Stimulated activated CD4-positive, alpha-beta T cell treated with anti-CD3 and anti-CD28 coated beads, TNF-alpha, amount 100 ng/mL, for 24 hours (primary cell): ENCODE measurements at regions not wholly inside any gene's neighbourhood (a gene's known extent, or its start where the extent isn't known, plus 50 kb on each side); places are given as distances from the start of the nearest gene placed in this dataset.

Experiments used
- DNase-seq, 3 experiments: peaks; one replicate each; pipeline ENCODE4 v3.0.0-alpha.2; 2020; ENCODE audit warnings: low read depth in 3 of 3

DNA sequence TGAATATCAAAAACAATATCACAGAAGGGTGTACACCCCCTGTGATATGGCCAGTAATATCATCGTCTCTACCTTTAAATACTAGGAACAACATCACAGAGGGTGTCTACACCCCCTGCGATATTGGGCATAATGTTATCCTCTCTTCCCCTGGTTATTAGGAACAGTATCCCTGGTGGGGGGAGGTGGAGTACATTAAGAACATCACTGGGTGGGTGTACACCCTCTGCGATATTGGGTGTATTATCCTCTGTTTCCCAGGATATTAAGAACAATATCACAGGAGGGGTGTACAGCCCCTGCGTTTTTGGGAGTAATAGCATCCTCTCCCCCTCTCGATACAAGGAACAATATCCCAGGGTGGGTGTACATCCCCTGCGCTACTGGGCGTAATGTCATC is 1932.8 kb downstream of the SUCLG1 start:
- DNase-seq, result no peak

DNA sequence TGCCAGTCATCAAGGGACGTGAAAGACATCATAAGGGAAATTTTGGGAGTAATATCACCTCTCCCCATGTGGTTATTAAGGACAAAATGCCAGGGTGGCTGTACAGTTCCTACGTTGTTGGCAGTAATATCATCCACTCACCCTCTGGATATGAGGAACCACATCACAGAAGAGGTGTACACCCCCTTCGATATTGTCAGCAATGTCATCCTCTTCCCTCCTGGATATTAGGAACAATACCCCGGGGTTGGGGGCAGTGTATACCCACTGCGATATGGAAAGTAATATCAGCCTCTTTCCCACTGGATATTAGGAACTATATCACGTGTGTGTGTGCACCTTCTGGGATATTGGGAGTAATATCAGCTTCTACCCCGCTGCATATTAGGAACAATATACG is 1933.3 kb downstream of the SUCLG1 start:
- no peak for DNase-seq

DNA sequence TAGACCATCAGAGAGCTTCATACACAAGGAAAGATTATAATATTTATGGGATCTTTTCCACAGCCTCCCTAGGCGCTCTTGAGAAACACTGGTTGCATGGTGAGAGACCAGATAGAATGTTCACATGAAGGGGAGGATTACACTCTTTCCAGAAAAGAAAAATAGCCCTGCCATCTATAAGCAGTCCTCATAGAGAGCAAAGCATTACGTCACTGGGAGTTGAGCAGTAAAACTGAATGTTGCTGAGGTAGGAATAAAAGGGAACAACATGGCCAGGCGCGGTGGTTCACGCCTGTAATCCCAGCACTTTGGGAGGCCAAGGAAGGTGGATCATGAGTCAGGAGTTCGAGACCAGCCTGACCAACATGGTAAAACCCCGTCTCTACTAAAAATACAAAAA is 1934.3 kb downstream of the SUCLG1 start:
- no peak for DNase-seq

DNA sequence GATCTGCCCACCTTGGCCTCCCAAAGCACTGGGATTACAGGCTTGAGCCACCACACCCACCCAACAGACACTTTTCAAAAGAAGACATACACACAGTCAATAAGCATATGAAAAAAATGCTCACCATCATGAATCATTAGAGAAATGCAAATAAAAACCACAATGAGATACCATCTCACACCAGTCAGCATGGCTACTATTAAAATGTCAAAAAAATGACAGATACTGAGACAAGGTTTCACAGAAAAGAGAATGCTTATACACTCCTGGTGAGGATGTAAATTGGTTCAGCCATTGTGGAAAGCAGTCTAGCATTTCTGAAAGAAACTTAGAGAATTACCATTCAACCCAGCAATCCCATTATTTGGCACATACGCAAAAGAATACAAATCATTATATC is 1947.2 kb downstream of the SUCLG1 start:
- no peak for DNase-seq

DNA sequence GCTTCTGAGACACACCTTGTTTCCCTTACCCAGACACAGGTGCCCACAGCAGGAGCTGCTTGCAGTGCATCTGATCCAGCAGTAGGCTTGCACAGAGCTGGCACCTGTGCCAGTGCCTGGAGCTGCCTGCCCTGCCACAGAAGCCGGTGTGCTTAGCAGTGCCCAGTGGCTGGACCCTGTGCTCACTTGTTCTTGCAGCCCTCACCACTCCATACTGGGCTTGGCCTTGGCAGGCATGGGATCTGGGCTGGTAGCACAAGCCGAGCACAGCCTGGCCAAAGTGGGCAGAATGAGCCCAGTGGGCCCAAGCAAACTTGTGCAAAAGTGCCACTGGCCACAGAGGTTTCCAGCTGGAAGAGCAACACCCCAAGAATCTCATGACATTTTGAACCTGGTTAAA is 1950.4 kb downstream of the SUCLG1 start:
- DNase-seq, result no peak

DNA sequence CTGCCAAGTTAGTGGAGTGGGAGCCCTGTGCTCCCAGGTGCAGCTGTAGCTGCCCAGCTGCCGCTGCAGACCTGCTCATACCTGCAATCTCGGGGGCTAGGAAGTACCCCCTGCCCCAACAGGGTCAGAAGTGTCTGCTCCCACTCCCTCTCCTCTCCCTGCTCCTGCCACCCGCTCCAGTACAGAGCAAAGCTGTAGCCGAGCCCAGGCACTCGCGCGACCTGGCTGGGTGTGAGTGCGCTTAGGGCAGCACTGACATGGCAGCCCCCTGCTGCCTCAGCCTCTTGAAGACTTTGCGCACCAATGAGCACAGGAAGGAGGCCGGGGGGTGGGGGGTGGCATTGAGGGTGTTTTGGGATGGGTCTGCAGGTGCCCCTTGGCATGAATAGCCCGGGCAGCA is 1951.4 kb downstream of the SUCLG1 start:
- DNase-seq, result no peak

DNA sequence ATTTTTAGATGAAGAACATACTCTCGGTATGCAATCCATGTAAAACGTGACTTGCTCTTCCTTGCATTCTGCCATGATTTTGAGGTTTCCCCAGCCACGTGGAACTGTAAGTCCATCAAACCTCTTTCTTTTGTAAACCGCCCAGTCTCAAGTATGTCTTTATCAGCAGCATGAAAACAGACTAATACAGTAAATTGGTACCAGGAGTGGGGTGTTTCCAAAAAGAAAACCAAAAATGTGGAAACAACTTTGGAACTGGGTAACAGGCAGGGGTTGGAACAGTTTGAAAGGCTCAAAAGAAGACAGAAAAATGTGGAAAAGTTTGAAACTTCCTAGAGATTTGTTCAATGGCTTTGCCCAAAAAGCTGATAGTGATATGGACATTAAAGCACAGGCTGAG is 1957.9 kb downstream of the SUCLG1 start:
- no peak for DNase-seq

DNA sequence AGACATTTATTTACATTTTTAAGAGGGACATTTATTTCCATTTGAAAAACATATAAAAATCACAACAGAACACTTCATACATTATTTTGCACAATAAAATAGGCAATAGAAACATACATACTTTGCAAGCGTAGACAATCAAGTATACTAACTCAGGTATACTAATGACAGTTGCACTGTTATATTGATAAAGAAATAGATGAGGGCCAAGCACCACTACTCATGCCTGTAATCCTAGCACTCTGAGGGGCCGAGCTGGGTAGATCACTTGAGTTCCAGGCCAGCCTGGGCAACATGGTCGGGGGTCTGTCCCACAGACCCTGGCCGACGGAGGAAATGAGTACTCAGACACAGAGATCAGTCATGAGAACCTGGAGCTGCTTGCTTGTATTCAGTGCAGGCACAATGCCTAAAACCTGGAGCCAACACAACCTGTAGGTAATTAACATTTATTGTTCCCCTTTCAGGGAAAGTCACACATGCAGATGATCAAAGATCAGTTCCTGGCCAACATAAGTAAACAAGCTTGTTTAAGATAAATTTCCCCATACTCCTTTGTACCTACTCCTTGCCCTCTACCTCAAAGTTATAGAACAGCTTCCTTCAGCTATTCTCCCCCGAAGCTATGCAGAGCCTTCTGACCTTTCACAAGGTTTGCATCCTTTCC is 1960.2 kb downstream of the SUCLG1 start:
- DNase-seq, result no peak

DNA sequence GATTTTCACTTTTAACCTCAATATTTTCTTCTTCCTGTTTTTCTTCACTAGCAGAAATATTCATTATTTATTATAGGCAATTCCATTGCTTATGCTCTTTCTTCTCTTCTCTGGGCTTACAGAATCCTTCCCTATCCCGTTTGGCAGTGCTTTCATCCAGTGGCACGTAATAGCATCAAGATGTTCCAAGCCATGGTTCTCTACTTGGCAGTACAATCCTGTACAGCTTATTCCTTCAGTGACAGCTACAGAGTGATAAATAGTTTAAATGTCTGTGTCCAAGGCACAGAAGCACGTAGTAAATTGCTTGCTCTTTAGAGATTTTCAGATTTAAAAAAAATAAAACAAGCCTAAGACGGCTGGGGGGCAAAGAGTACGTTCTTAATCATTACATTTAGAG is 1964.3 kb downstream of the SUCLG1 start:
- DNase-seq, result no peak

DNA sequence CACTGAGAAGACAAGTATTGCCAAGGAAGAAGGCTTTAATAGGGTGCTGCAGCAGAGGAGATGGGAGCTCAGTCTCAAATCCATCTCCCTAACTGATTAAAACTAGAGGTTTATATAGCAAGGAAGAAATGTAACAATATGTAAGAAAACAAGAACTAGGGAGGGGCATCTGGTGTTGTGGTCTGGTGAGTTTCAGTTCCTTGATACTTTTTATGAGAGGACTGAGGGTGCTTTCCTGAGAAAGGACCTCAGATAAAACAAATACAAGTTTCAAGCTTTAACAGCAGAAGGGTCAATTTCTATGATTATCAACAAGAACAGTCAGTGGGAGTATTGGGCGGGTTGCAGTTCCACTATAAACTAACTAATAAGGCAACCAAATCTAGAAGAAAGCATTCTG is 1967.5 kb downstream of the SUCLG1 start:
- DNase-seq, result no peak

DNA sequence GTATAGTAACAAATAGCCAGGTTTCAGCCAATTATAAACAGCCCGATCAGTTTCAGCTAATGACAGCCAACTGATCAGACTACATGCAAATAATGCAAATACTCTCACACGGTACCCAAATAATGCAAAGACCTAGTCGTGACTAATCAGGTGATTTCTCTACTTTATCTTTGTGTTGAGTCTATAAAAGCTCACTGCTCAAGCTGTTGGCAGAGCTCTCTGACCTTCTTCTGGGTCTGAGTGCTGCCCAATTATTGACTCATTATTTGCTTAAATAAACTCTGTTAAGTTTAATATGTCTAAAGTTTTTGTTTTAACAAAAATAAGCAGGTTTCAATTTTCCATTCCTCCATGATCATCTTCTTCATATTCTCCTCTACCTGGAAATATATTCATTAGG is 1971.7 kb downstream of the SUCLG1 start:
- DNase-seq, result no peak

DNA sequence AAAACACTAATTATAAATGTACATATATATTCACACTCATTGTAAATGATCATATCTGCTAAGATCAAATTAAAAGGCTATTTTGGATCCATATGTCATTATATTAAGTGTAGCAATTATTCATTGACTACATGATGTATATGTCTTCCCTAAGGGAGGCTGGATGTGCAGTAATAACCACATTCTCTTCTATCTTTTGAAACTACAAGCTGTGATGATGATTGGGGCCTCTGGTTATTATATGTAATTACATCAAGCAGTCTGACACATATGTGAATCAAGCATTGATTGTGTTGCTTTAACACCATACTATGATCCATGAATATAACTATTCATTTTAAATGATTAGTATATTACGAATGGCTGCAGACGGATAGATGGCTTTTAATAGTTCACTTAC is 1973.4 kb downstream of the SUCLG1 start:
- no peak for DNase-seq

DNA sequence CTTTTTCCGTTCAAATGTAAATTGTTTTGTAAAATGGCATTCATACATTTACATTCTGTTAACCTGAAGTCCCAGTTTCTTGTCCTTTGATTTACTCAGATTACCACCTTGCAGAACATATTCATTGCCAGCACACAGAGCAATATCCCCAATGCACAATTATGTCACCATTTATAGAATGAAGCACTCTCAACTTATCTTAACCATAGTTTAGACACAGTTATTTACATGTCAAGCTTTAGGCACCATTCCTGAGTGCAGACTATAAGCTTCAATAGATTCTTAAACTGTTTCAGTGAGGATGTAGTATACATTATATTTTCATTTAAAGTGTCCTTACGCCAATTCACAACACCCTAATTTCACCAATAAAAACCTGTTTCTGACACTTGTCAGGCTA is 1977.9 kb downstream of the SUCLG1 start:
- DNase-seq, result no peak

DNA sequence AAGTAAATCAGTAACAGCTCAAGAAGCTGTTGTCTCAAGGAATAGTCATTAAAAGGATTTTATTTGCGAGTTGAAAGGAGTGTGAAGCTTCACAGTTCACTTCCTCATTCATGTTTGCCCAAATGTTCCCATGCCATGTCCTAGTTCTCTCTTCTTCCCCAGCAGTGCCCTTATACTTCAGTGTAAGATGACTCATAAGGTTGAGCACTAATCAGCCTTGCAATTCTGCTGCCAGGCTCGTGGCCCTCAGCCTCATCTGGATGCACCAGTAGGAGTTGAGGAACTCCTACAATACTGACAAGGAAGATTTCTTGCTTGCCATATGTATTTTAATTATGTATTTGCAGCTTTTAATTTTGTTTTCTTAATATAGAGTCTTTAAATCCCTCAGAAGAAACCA is 1980.4 kb downstream of the SUCLG1 start:
- no peak for DNase-seq

DNA sequence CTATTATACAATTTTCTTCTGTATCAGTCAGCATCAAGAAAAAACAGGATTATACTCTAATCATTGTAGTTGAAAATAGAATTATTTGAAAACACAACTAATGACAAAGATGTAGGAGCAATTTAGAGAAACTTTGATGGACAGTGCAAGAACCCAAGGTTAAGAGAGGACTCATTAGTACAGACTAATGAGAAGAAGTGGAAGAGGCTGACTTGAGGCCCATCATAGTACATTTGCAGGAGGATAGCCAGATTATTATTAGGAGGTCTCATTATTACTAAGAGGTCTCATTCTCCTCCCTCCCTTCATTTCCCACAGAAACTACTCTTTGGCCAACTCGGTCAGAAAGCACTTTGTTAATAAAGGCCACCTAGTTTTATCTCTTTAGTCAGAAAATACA is 1983.0 kb downstream of the SUCLG1 start:
- DNase-seq, result no peak

DNA sequence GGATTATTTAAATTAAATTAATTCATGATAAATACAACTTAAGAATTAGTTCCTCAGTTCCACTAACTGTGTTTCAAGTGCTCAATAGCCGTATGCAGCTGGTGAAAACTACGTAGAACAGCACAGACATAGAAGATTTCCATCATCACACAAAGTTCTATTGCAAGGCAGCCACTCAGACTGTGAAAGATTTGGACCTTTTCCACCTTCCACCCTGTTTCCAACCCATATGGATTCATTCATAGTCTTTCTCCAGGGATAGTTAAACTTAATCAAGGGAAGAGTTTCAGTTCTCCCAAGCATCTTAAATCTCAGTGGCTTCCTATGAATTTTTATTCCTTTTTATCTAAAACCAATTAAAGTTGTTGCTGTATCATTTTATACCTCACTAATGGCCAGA is 2030.8 kb downstream of the SUCLG1 start:
- no peak for DNase-seq

DNA sequence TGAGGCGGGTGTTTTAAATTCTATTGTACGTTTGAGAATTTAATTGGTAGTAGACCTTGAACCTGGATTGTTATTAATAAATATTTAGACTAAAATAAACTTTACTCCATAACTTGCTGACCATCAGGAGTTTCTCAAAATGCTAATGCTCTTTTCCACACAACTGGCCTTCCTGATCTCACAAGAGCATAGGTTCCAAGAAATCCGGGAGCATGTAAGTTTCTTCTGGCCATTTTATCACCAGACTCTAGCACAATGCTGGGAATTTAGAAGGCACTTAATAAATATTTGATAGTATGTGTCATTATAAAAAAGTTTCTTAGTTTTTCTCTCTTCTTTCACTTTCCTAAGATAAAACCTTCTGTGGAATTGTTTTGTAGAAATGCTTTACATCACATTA is 2047.1 kb downstream of the SUCLG1 start:
- no peak for DNase-seq

DNA sequence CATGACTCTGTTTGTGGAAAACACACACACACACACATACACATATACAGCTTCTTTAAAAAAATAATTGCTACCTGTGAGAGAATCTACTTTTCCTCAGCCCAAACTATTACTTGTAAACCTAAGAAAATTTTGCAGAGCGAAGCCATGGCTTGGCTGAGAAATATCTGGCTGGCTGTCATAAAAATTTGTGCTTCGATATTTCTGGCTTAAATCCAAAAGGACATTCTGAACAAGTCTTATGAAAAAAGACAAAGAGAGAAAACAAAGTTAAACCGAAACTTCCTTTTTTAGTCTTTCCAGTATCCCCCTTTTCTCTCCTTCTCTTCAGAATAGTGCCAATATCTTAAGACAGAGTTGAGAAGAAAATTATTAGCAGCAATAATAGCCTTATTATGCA is 2048.0 kb downstream of the SUCLG1 start:
- DNase-seq, result no peak

DNA sequence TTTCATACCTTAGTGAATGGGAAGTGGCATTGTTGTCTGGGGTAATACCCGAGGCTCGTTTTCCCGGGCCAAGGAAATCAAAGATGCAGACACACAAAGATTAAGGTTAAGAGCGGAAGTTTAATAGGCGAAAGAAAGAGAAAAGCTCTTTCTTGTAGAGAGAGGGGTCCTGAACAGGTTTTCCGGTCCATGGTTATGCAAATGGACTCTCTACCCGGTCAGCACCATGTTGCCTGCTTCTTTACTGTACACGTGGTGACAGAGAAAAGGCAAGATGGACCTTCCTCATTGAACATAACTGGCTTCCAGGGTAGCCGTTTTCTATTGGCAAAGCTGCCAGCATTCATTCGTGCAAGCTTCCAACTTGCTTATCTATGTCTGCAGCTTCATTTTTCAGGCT is 2063.5 kb downstream of the SUCLG1 start:
- no peak for DNase-seq

DNA sequence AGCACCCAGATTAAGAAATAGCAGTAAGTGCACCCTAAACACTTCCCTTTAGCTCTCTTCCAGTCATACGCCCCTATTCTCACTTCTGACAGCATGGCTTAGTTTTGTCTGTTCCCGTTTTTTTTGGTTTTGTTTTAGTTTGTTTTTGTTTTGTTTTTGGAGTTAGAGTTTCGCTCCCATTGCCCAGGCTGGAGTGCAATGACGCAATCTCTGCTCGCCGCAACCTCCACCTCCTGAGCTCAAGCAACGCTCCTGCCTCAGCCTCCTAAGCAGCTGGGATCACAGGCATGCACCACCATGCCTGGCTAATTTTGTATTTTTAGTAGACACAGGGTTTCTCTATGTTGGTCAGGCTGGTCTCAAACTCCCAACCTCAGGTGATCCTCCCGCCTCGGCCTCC is 2067.7 kb downstream of the SUCLG1 start:
- DNase-seq, result no peak

DNA sequence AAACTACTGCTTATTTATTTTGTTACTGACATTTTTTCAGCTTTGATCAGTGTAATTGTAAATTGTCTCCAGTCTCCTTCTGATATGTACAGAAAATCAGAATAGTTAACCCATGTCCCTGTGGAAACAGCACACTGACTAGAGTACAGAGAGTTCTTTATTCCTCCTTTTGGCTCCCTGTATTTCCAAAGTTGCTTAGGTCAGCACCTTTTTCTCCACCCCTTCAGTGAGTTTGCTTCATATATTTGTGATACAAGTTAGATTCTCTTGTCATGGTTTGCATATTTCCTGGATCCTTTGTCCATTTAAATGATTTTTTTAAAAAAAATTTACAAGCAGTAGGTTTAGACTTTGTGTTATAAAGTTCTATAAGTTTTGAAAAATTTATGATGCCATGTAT is 2051.1 kb upstream of the LRRTM1 start:
- DNase-seq, result no peak

DNA sequence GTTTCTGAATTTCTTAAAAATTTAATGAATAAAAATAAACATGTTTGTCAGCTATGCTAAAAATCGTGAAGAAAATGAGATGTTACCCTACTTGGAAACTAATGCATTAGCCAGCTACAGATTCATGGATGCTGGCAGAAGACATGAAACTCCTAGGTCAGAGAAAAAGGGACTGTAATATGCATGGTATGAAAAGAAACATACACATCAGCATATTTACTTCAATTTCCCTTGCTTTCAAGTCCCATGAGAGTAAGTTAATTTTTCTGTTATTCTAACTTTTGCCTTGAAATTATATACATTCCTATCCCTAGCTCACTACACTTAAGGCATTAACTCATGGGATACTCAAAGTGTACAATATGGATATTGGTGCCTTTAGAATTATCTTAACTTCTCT is 2041.4 kb upstream of the LRRTM1 start:
- DNase-seq, result no peak

DNA sequence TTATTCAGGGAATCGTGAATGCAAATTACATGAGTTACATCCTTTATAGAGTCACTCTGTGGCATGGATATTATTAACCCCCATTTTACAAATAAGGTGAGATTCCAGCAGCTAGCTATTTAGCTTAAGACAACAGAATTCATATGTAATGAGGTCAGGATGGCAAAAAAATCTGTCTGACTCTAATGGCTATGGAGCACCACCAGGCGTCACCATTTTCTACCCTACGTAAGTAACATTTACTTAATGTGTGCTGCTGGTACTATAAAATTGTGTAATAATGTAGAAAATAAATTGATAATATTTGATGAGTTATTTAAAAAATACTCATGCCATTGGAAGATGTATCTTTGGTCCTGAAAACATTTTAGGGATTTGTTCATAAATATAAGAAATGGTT is 2040.1 kb upstream of the LRRTM1 start:
- DNase-seq, result no peak

DNA sequence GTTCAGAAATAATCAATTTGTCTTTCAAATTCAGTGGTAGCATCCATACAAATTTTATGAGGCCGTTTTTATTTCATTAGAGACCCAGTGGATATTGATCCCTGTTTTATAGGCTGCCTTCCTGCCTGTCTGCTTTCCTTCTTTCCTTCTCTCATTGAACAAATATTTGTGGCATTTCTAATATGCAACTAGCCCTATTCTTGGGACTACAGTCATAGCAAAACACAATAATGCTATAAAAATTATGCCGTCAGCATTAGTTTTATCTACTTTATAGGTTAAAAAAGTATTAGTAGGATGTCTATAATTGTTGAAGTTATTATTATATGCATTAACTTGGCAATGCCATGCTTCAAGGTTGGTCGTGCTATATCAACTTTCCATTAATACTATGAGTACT is 2037.8 kb upstream of the LRRTM1 start:
- no peak for DNase-seq
